Osteocyte (in vitro differentiated cells): ENCODE measurements at regions not wholly inside any gene's neighbourhood (a gene's known extent, or its start where the extent isn't known, plus 50 kb on each side); places are given as distances from the start of the nearest gene placed in this dataset.

Source experiments
- DNase-seq: peaks from one replicate; pipeline ENCODE4 v3.0.0; 2021; ENCODE audit warnings: mixed read lengths; ENCODE audit not compliant: unreplicated experiment; ENCODE audit errors: extremely low spot score
- H3K27ac Mint-ChIP-seq: one replicate; pipeline ENCODE4 v1.8.0; 2021; ENCODE audit warnings: mild to moderate bottlenecking, mixed read lengths; ENCODE audit not compliant: unreplicated experiment
- H3K27me3 Mint-ChIP-seq: one replicate; pipeline ENCODE4 v1.8.0; 2021; ENCODE audit warnings: mixed read lengths; ENCODE audit not compliant: unreplicated experiment
- H3K36me3 Mint-ChIP-seq: one replicate; pipeline ENCODE4 v1.8.0; 2021; ENCODE audit warnings: mixed read lengths; ENCODE audit not compliant: unreplicated experiment
- H3K4me1 Mint-ChIP-seq: one replicate; pipeline ENCODE4 v1.8.0; 2021; ENCODE audit warnings: mixed read lengths; ENCODE audit not compliant: unreplicated experiment
- H3K4me3 Mint-ChIP-seq: one replicate; pipeline ENCODE4 v1.8.0; 2021; ENCODE audit warnings: mild to moderate bottlenecking, moderate library complexity, mixed read lengths; ENCODE audit not compliant: unreplicated experiment
- H3K9me3 Mint-ChIP-seq: one replicate; pipeline ENCODE4 v1.8.0; 2021; ENCODE audit warnings: mixed read lengths; ENCODE audit not compliant: unreplicated experiment
- CTCF ChIP-seq: fragments of 200-600 bp; sonication (generic); IDR thresholded peaks from 2 replicates; pipeline ENCODE4 v1.5.0; 2021; ENCODE audit warnings: antibody characterized with exemption, mild to moderate bottlenecking, moderate library complexity

GRCh38 chr3:19046440-19046839 is 101.9 kb upstream of the KCNH8 start:
- TF ChIP-seq CTCF, result peak; percentile 39
- no peak overlapping the region for H3K27ac Mint-ChIP-seq
- H3K4me3 Mint-ChIP-seq, result no peak overlapping the region
- no peaks in the 10 kb centered on the region for H3K27me3 Mint-ChIP-seq
- no peaks in the 10 kb centered on the region for H3K9me3 Mint-ChIP-seq
- no peak for DNase-seq
- no peaks in the 10 kb centered on the region for H3K36me3 Mint-ChIP-seq
- no peaks in the 10 kb centered on the region for H3K4me1 Mint-ChIP-seq

GRCh38 chr3:19030522-19030839 is 117.8 kb upstream of the KCNH8 start:
- no peaks in the 10 kb centered on the region for H3K27me3 Mint-ChIP-seq
- no peaks in the 10 kb centered on the region for H3K4me1 Mint-ChIP-seq
- TF ChIP-seq CTCF, result no peak
- peaks cover 5% of the 10 kb centered on the region for H3K9me3 Mint-ChIP-seq
- H3K36me3 Mint-ChIP-seq, result no peaks in the 10 kb centered on the region
- H3K27ac Mint-ChIP-seq, result no peak overlapping the region
- H3K4me3 Mint-ChIP-seq, result no peak overlapping the region
- no peak for DNase-seq

GRCh38 chr3:19029837-19030521 is 118.3 kb upstream of the KCNH8 start:
- peaks cover 5% of the 10 kb centered on the region for H3K9me3 Mint-ChIP-seq
- no peaks in the 10 kb centered on the region for H3K36me3 Mint-ChIP-seq
- no peak for DNase-seq
- H3K4me1 Mint-ChIP-seq, result no peaks in the 10 kb centered on the region
- no peaks in the 10 kb centered on the region for H3K27me3 Mint-ChIP-seq
- H3K4me3 Mint-ChIP-seq, result no peak overlapping the region
- H3K27ac Mint-ChIP-seq, result no peak overlapping the region
- no peak for TF ChIP-seq CTCF

GRCh38 chr3:19025441-19025840 is 122.9 kb upstream of the KCNH8 start:
- no peak overlapping the region for H3K27ac Mint-ChIP-seq
- H3K36me3 Mint-ChIP-seq, result no peaks in the 10 kb centered on the region
- H3K9me3 Mint-ChIP-seq, result peaks cover 5% of the 10 kb centered on the region
- DNase-seq, result no peak
- no peak for TF ChIP-seq CTCF
- H3K4me3 Mint-ChIP-seq, result no peak overlapping the region
- H3K27me3 Mint-ChIP-seq, result no peaks in the 10 kb centered on the region
- no peaks in the 10 kb centered on the region for H3K4me1 Mint-ChIP-seq

- Mint-ChIP-seq H3K36me3 (no peaks in the 10 kb centered on the region), H3K4me1 (no peaks in the 10 kb centered on the region), H3K27me3 (no peaks in the 10 kb centered on the region), H3K27ac (no peak overlapping the region), H3K9me3 (peaks cover 9% of the 10 kb centered on the region), H3K4me3 (no peak overlapping the region)
- DNase-seq, result no peak
- TF ChIP-seq CTCF, result no peak
Observed at GRCh38 chr3:19022546-19022945, 125.8 kb upstream of the KCNH8 start.
